ENCODE measurements at regions not wholly inside any gene's neighbourhood (a gene's known extent, or its start where the extent isn't known, plus 50 kb on each side); places are given as distances from the start of the nearest gene placed in this dataset.

- TF ChIP-seq, protein P1, sequence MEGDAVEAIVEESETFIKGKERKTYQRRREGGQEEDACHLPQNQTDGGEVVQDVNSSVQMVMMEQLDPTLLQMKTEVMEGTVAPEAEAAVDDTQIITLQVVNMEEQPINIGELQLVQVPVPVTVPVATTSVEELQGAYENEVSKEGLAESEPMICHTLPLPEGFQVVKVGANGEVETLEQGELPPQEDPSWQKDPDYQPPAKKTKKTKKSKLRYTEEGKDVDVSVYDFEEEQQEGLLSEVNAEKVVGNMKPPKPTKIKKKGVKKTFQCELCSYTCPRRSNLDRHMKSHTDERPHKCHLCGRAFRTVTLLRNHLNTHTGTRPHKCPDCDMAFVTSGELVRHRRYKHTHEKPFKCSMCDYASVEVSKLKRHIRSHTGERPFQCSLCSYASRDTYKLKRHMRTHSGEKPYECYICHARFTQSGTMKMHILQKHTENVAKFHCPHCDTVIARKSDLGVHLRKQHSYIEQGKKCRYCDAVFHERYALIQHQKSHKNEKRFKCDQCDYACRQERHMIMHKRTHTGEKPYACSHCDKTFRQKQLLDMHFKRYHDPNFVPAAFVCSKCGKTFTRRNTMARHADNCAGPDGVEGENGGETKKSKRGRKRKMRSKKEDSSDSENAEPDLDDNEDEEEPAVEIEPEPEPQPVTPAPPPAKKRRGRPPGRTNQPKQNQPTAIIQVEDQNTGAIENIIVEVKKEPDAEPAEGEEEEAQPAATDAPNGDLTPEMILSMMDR (IDR thresholded peaks at IDR 0.05; ENCODE audit: insufficient read depth, low read depth, low read length): no peak
- no peak for TF ChIP-seq EZH2 (IDR thresholded peaks at IDR 0.05; ENCODE audit: insufficient read depth, low read length)
Observed at GRCh38 chr1:191595170-191595569, 563.1 kb upstream of the RGS18 start.
